ENCODE measurements at regions not wholly inside any gene's neighbourhood (a gene's known extent, or its start where the extent isn't known, plus 50 kb on each side); places are given as distances from the start of the nearest gene placed in this dataset.

DNA sequence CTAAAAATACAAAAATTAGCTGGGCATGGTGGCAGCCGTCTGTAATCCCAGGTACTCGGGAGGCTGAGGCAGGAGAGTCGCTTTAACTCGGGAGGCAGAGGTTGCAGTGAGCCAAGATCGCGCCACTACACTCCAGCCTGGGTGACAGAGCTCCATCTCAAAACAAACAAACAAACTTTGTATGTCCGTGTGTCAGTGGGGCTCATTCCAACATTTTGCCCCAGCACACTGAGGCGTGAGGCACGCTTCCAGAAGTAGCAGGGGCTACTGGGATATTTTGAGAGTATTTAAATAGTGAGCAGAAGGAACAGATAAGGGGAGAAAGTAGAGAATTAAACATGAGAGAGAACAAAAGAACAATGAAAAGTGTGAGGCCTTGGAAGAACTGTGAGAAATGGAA, 83.3 kb upstream of the TANK start:
- Mint-ChIP-seq H3K27ac (peak overlapping the region in 1 of 3 experiments; percentile 5), H3K36me3 (ENCODE audit: low read depth) (no peaks in the 10 kb centered on the region), H3K4me3 (no peak overlapping the region), H3K4me1 (no peaks in the 10 kb centered on the region), H3K9me3 (no peaks in the 10 kb centered on the region), H3K27me3 (ENCODE audit: low read depth) (no peaks in the 10 kb centered on the region)
- TF ChIP-seq, protein P1, sequence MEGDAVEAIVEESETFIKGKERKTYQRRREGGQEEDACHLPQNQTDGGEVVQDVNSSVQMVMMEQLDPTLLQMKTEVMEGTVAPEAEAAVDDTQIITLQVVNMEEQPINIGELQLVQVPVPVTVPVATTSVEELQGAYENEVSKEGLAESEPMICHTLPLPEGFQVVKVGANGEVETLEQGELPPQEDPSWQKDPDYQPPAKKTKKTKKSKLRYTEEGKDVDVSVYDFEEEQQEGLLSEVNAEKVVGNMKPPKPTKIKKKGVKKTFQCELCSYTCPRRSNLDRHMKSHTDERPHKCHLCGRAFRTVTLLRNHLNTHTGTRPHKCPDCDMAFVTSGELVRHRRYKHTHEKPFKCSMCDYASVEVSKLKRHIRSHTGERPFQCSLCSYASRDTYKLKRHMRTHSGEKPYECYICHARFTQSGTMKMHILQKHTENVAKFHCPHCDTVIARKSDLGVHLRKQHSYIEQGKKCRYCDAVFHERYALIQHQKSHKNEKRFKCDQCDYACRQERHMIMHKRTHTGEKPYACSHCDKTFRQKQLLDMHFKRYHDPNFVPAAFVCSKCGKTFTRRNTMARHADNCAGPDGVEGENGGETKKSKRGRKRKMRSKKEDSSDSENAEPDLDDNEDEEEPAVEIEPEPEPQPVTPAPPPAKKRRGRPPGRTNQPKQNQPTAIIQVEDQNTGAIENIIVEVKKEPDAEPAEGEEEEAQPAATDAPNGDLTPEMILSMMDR (IDR thresholded peaks at IDR 0.05; ENCODE audit: unreplicated experiment in 3 of 3) = no peak

DNA sequence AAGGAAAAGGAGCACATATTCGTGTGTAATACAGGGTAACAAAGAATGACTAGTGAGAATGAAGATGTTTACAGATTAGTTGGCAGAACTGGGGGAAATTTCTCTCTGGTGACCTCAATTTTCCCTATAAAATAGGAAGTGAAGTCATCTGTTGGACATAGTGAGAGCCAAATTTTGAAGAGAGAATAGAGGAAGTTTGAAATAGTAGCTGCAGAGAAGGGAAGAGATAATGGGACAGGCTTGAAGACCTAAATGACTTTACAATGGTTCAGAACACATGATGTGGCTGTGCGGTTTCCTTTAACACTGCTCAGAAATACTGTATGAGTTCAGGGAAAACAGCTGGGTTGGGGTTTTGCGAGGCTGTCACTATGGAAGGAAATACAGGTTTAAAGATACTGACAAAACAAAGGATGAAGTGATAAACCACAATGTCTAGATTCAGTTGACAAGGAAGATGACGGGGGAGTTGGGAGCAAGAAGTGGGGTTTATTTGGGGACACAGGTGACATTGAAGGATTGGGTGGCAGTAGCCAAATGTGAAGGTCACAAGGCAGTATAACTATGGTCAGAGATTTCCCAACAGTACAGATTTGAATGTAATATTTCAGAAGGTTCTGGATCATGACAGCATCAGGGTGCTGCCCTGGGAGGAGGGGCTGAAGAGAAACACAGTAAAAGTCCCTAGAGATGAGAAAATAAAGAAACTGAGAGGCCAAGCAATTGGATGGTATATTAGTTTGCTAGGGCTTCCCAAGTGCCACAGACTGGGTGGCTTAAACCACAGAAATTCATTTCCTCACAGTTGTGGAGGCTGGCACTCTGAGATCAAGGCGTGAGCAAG, 82.6 kb upstream of the TANK start:
- no peaks in the 10 kb centered on the region for H3K4me1 Mint-ChIP-seq
- no peaks in the 10 kb centered on the region for H3K9me3 Mint-ChIP-seq
- H3K27ac Mint-ChIP-seq = peak overlapping the region in 1 of 3 experiments; percentile 5
- H3K36me3 Mint-ChIP-seq (ENCODE audit: low read depth) = no peaks in the 10 kb centered on the region
- no peaks in the 10 kb centered on the region for H3K27me3 Mint-ChIP-seq (ENCODE audit: low read depth)
- TF ChIP-seq, protein P1 (IDR thresholded peaks at IDR 0.05; ENCODE audit: unreplicated experiment in 3 of 3) = no peak
- no peak overlapping the region for H3K4me3 Mint-ChIP-seq

DNA sequence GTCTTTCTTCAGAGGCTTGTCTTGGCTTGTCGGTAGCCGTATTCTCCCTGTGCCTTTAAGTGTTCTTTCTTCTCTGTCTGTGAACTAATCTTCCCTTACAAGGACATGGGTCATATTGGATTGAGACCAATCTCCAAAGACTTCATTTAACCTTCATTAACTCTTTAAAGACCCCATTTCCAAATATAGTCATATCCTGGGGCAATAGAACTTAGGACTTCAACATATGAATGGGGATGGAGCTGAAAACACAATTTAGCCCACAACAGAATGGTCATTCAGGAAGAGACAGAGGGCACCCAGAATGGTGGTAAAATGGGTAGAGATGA, 82.1 kb upstream of the TANK start:
- Mint-ChIP-seq H3K36me3 (ENCODE audit: low read depth) (no peaks in the 10 kb centered on the region), H3K4me1 (no peaks in the 10 kb centered on the region), H3K27me3 (ENCODE audit: low read depth) (no peaks in the 10 kb centered on the region), H3K4me3 (no peak overlapping the region), H3K9me3 (no peaks in the 10 kb centered on the region), H3K27ac (no peak overlapping the region)
- TF ChIP-seq, protein P1 (IDR thresholded peaks at IDR 0.05; ENCODE audit: unreplicated experiment in 3 of 3) = no peak

DNA sequence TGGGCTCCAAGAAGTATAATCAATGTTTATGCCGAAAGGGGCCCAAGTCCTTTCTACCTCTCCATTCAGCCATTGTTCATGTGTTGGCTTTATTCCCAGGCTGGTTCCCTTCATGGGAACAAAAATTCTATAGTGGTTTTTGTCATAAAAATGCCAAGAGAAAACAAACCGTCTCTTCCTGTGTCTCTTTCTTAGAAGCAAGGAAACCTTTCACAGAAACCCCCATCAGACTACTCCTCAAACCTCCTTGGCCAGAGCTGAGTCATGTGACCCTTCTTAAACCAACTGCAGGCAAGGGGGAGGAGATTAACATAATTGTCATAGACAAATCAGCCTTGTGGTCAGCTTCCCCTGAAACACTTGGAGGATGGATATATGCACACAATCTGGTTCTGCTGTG, 75.1 kb upstream of the TANK start:
- TF ChIP-seq, protein P1 (IDR thresholded peaks at IDR 0.05; ENCODE audit: unreplicated experiment in 3 of 3) = no peak
- Mint-ChIP-seq H3K27me3 (ENCODE audit: low read depth) (peaks cover 3% of the 10 kb centered on the region), H3K27ac (no peak overlapping the region), H3K4me1 (no peaks in the 10 kb centered on the region), H3K9me3 (no peaks in the 10 kb centered on the region), H3K36me3 (ENCODE audit: low read depth) (no peaks in the 10 kb centered on the region), H3K4me3 (no peak overlapping the region)

DNA sequence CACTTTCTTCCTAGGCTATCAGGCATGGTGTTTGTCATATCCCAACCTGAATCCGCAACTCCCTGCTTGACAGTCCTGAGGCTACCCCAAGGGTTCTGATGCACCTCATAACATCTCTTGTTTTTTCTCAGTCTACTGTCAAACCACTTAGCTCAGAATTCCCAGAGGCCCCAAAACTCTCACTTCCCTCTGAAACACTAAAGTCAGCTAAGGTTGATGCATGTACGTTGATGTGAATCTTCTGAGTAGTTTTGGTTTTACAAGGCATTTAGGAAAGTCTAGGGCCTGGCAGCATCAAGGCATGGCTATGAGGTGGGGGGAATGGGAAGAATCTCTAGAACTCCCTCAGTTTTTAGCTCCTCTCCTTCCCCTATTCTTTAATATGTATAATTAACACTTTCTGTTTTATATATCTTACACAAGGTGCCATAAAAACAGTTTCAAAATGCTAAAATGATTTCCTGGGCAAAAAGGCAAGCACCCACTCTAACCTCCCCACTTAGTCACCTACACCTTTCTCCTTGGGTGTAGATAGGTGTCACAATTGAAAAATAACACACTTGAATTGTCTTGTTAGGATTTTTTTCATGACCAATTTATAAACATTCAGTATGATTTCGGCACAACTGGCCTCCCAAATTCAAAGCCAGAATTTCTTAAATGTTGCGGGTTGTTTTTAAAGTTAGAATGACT, 71.4 kb upstream of the TANK start:
- H3K9me3 Mint-ChIP-seq = no peaks in the 10 kb centered on the region
- TF ChIP-seq, protein P1 (IDR thresholded peaks at IDR 0.05; ENCODE audit: unreplicated experiment in 3 of 3) = no peak
- H3K4me1 Mint-ChIP-seq = no peaks in the 10 kb centered on the region
- H3K36me3 Mint-ChIP-seq (ENCODE audit: low read depth) = no peaks in the 10 kb centered on the region
- H3K4me3 Mint-ChIP-seq = no peak overlapping the region
- peaks cover 3% of the 10 kb centered on the region for H3K27me3 Mint-ChIP-seq (ENCODE audit: low read depth)
- H3K27ac Mint-ChIP-seq = no peak overlapping the region

Measured in nephron (organoid).